MV-4-11 (cell line): ENCODE measurements at regions not wholly inside any gene's neighbourhood (a gene's known extent, or its start where the extent isn't known, plus 50 kb on each side); places are given as distances from the start of the nearest gene placed in this dataset.
"Not testable (repeated sequence)": the region's sequence is repeated elsewhere in the genome, so short reads cannot be mapped to it uniquely, and the experiment has no call there.

Source experiments
- DNase-seq: peaks from one replicate; lab custom pipeline; 2025; lab: John Stamatoyannopoulos, UW

- DNase-seq: no peak
Measured at GRCh38 chr10:100612601-100613595, 77.2 kb downstream of the HIF1AN start.

DNA sequence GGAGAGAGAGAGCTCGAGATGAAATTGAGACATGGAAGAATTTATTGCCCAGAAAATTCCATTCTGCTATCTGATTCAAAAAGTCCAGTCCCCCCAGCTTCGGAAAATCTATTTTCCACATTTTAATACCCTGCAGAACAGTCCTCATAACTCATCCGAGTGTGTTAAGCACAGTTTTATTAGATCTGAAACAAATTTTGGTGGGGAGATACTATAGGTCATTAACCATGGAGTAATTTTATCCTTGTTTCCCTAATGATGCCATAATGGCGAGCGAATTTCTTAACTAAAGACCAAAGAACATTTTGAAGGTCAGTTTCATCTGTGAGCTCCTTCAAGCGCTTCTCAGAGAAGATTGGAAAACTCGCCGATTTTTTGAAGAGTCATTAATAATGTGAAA lies 78.1 kb downstream of the HIF1AN start:
- no peak for DNase-seq

DNA sequence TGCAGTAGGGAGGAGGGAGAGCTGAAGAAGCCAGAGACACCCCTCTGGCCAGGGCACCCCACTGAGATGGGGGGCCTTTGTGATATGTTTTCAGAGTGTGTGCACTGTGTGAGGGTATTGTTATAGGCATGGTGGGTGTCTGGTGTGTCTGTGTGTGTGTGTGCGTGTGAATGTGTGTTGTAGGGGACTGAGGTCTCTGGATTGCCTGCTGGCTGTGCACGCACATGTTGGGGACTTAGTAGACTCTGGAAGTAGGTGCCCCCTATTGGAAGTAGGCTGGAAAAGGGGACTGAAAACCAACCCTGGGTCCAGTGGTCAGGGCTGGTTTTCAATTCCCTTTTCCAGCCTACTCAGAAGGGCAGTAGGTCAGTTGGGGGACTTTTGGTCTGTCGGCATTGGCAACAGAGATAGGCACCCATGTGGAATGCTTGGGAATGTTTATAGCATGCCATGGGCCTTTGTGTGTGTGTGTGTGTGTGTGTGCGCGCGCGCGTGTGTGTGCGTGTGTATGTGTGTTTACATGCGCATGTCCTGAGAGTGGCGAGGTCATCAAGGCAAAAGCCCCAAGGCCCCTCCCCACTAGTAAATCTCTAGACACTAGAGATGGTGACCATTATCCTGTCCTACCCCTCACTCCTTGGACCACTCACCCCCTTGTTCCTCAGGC lies 78.8 kb downstream of the HIF1AN start:
- DNase-seq: no peak

DNA sequence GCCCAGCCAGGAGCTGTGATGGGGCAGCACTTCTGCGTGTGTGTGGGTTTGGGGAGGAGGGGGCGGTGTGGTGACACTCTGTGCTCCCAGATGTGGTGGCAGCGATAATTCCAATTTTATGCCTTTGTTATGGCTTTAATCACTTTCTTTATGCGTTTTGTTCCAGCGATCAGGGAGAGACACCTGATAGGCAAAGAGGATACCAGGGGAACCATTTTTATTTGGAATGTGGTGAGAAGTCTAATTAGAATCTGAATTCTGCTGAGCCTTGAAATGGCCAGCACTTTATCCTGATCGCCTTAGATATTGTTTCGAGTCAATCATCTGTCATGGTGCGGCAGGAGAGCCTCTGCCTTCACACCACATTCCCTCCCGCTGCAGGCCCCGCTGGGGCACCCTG lies 79.5 kb downstream of the HIF1AN start:
- DNase-seq: no peak

GRCh38 chr10:100615908-100616307 lies 80.2 kb downstream of the HIF1AN start:
- no peak for DNase-seq

- DNase-seq: no peak
Measured at GRCh38 chr10:100618091-100618615, 82.4 kb downstream of the HIF1AN start.

DNA sequence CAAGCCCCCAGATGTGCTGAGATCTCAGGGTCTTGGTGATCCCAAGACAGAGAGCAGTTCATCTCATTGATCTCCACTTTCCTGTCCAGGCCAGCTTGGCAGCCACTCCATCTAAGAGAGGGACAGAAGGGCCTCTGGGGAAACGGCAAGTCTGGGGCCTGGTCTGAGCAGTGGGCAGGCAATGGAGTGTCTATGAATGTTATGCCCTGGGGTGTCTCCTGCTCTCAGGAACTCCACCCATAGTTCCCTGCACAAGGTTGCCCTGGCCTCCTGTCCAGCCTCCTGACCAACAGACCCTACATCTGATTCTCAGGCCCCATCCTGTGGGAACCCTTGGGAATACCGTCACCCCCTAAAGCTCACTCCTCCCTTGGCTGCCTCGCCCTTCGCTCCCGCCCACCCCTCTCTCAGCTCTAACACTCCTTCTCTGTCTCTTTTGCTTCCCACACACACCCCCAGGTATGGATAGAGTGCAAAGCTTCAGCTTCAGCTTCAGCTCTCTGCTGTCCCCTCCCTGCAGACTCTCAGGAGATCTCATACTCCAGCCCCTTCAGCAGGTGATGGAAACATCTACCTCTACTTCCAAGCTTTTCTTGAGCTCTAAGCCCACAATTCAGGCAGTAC lies 83.0 kb downstream of the HIF1AN start:
- no peak for DNase-seq

- DNase-seq: no peak
Measured at GRCh38 chr10:100620087-100620835, 84.5 kb downstream of the HIF1AN start.

GRCh38 chr10:100621360-100622205 lies 85.8 kb downstream of the HIF1AN start:
- peak; percentile 24 for DNase-seq

DNA sequence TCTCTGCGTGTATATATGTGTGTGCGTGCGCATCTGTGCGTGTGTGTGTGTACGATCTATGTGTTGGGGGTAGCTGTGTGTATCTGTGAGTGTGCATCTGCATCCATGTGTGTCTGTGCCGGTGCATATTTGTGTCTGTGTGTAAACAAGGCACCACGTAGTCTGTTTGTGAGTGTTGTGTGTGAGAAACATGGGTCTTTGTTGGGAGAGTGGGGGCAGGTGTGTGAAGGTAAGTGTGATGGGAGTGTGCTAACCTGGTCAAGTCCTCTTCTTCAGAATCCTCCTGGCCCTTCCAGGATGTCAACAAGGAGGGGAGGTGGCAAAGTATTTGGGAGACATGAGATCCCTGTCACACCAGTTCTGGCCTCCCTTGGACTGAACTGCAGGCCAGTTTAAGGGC lies 87.2 kb downstream of the HIF1AN start:
- DNase-seq: no peak

GRCh38 chr10:100623521-100624230 lies 87.9 kb downstream of the HIF1AN start:
- DNase-seq: no peak

DNA sequence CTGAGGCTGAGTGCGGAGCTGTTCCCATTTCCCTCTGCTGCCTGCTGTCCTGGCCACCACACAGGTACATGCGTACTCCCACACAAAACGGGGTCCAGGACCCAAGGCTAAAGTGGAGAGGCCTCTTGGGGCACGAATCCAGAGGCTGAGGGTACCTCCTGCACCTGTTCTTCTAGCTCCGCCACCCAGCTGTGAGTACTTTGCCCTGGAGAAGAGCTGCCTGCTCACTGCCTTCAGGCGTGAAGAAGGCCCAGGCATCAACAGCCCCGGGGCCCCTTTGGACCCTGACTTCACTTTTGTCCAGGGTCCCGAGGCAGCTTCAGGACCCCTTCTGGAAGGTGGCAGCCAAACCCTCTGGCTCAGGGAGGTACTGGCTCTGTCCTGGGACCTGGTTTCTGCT lies 88.6 kb downstream of the HIF1AN start:
- no peak for DNase-seq

DNA sequence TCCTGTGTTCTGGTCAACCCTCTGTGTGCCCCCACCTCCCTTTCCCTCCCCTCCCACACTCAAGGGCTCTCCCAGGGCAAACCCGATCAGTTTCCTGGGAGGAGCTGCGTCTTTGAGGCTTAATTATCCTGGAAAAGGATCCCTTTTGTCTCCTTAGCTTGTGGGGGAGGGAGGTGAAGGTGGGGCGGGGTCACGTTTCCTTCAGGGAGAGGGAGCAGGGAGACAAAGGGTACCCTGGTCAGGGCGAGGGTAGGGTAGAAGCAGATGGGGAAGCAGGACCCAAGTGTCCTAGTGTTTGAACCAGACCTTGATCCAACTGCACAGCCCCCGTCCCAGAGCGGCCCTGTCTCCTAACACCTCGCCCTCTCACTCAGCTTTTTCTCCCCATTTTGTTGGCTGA lies 90.1 kb downstream of the HIF1AN start:
- DNase-seq: no peak

DNA sequence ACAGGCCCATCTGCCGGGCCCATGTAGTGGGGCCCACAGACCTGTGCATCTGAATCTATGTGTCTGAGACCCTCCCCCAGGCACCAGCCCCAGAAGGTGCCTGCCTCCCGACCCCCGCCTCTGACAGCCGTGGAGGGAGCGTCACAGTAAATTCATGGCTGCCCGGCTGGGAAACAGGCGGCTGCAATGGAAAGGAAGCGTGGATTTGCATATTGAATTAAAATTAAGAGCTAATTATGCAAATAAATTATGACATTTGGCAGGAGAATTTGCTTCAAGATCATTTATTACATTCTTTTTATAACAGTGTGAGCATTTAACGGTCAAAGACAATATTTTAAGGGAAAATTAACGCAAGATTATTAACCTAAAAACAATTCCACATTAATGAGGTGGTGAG lies 92.3 kb downstream of the HIF1AN start:
- DNase-seq: no peak

DNA sequence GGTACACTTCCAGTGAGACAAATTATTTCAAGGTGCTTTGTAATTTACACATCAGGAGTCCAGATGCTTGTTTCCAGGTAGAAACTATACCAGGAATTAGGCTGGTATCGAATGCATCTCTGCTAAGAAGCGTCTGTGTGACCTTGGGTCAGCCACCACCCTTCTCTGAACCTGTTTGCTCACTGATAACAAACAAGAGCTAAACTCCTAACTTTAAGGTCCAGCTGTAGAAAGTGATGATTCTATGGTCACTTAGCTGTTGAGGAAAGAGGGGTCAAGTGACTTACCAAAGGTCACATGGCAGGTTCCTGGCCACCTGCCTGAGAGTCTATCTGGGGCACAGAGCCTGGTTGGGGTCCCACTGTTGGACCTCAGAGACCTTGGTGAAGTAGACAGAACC lies 95.4 kb downstream of the HIF1AN start:
- no peak for DNase-seq

DNA sequence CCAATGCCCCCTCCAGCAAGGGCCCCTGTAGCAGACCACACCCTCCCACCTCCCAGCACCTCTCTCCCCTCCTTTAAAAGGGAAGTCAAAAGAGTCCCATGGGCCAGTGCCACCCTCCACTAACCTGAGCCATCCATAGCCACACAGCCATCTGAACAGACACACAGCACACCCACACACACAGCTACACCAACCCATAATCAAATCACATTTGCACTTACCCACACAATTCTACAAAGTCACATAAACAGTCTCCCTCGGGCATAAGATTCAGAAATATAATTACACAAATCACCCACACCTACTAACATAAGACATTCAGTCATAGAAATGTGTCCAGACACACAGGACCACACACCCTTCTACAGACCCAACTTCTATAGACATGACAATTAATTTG lies 96.3 kb downstream of the HIF1AN start:
- no peak for DNase-seq

DNA sequence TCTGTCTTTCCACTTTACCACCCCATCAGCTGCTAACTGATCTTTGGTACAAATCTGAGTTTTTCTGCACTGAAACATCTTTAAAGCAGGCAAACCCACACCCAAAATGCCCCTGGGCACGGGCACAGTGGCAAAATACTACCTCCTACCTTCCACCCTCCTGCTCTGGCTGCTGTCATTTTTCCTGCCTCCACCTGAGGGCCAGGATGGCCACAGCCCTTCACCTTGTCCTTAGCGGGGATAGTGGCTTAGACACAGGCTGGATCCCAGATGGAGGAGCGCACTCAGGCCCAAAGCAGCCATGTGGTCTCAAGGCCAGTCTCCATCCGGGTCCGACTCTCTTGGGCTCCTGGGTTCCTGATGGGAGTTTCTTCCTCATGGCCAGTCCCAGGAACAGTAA lies 98.3 kb downstream of the HIF1AN start:
- DNase-seq: no peak

DNA sequence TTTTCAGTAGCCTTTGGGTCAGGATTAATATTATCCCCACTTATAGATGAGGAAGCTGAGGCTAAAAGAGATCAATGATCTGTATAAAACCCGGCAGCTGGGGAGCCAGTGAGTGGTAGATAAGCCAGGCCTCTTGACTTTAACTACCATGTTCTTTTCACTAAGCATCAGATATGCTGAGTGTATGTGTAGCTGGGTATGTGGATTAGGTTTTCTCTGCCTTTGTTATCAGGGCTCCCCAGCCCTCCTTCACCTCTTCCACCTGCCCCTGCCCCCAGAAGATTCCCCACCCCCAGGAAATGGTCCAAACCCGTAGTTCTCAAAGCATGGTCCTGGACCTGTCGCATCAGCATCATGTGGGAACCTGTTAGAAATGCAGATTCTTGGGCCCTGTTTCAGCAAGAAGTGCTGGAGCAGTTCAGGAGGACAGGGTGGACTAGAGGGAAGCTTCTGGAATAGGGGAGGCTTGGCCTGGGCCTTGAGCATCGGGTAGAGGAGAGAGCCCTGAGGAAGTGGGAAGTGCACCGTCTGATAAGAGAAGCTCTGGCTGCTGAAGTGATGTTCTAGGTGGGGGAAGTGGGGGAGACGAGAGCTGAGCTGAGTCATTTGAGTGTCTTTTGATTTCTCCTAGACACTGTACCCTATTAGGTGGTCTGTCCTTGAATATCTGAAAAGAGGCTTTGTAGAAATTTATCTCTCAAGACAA lies 101.3 kb downstream of the HIF1AN start:
- no peak for DNase-seq

- no peak for DNase-seq
Measured at GRCh38 chr10:100637785-100638184, 102.0 kb downstream of the HIF1AN start.

- not testable (repeated sequence) for DNase-seq
Measured at GRCh38 chr10:100638969-100639368, 103.2 kb downstream of the HIF1AN start.
